ENCODE measurements at regions not wholly inside any gene's neighbourhood (a gene's known extent, or its start where the extent isn't known, plus 50 kb on each side); places are given as distances from the start of the nearest gene placed in this dataset.

DNA sequence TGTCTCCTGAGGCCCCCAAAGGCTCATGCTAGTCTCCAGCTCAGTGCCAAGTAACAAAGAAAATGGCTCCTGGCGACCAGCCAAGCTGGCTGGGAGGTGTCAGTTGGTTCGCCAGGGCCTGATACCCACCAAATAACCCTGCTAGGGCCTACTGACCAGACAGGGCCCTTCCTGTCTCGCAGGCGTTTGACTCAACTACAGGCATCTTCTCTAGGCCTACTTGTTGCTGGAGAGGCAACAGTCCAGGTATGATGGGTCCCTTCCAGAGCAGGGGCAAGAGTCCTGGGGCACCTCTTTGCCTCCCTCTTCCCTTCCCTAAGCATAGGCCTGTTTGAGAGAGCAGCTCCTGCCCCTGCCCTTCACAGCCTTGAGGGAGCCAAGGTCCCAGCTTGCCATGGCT lies 147.9 kb upstream of the VANGL1 start:
- H3K4ac ChIP-seq (ENCODE audit: low read depth in 1 of 2, low read length in 2 of 2): no peak overlapping the region
- H3K27ac ChIP-seq (ENCODE audit: low read length, poor library complexity, severe bottlenecking): no peak overlapping the region
- H2BK120ac ChIP-seq (ENCODE audit: low read depth, low read length): no peak overlapping the region
- no peak overlapping the region for H2BK5ac ChIP-seq (ENCODE audit: low read depth, low read length, poor library complexity, severe bottlenecking)
- no peak overlapping the region for H4K91ac ChIP-seq (ENCODE audit: low read length)
- H3K23ac ChIP-seq (ENCODE audit: low read length in 2 of 2): no peak overlapping the region
- peaks cover 4% of the 10 kb centered on the region for H3K9me3 ChIP-seq (ENCODE audit: control insufficient read depth, low read length)
- no peak overlapping the region for H2BK12ac ChIP-seq (ENCODE audit: low read length in 2 of 2)
- H3K14ac ChIP-seq (ENCODE audit: low read length in 2 of 2): no peak overlapping the region
- no peak for DNase-seq
- no peak overlapping the region for H2BK15ac ChIP-seq (ENCODE audit: low read depth, poor library complexity, severe bottlenecking)
- H3K79me1 ChIP-seq (replicated peaks; ENCODE audit: low read length, poor library complexity, severe bottlenecking): no peaks in the 10 kb centered on the region
- no peak overlapping the region for H3K4me3 ChIP-seq (ENCODE audit: insufficient read depth in 1 of 2, low read depth in 1 of 2, low read length in 2 of 2)
- no peak overlapping the region for H4K8ac ChIP-seq (ENCODE audit: low read length)
- H3K9ac ChIP-seq (ENCODE audit: low read length): no peak overlapping the region
- H3K4me2 ChIP-seq (ENCODE audit: low read length, poor library complexity, severe bottlenecking): no peak overlapping the region
- H3K36me3 ChIP-seq (ENCODE audit: control insufficient read depth in 1 of 2, insufficient read depth in 2 of 2, low read depth in 1 of 2, low read length in 2 of 2): no peaks in the 10 kb centered on the region
- H3K18ac ChIP-seq (ENCODE audit: low read depth in 1 of 2, low read length in 2 of 2): no peak overlapping the region
- no peaks in the 10 kb centered on the region for H3K27me3 ChIP-seq (ENCODE audit: control insufficient read depth in 1 of 2, insufficient read depth in 1 of 2, low read length in 2 of 2)
- H2AFZ ChIP-seq (ENCODE audit: low read depth, low read length): no peak overlapping the region
- peak overlapping the region; percentile 11 for H2AK5ac ChIP-seq (ENCODE audit: low read length, severe bottlenecking)
- WGBS: 96% methylated on average over 4 of the region's 4 CpGs
- peaks cover 35% of the 10 kb centered on the region for H3K4me1 ChIP-seq (ENCODE audit: control insufficient read depth, insufficient read depth, low read depth, low read length)

DNA sequence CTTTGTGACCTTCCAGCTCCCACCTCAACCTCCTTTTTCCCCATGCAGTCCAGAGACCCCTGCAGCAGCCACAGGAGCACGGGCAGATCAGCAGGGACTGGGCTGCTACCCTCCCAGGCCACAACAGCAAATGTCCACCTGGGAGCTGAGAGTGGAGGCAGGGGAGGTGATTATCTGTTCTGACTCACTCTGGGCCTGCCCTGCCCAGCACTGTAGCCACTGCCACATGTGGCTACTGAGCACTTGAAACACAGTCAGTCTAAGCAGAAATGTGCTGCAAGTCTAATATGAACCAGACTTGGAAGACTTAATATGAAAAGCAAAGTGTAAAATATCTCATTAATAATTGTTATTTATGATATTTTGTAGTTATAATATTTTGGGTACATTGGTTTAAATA lies 148.9 kb upstream of the VANGL1 start:
- Histone ChIP-seq H4K91ac (ENCODE audit: low read length) (no peak overlapping the region), H3K14ac (ENCODE audit: low read length in 2 of 2) (peak overlapping the region in 1 of 2 experiments; percentile 63), H2BK120ac (ENCODE audit: low read depth, low read length) (no peak overlapping the region), H3K4ac (ENCODE audit: low read depth in 1 of 2, low read length in 2 of 2) (peak overlapping the region in 1 of 2 experiments; percentile 31), H3K4me3 (ENCODE audit: insufficient read depth in 1 of 2, low read depth in 1 of 2, low read length in 2 of 2) (no peak overlapping the region), H3K79me1 (replicated peaks; ENCODE audit: low read length, poor library complexity, severe bottlenecking) (no peaks in the 10 kb centered on the region), H3K4me2 (ENCODE audit: low read length, poor library complexity, severe bottlenecking) (no peak overlapping the region), H3K27ac (ENCODE audit: low read length, poor library complexity, severe bottlenecking) (peak overlapping the region; percentile 50), H3K9me3 (ENCODE audit: control insufficient read depth, low read length) (peaks cover 4% of the 10 kb centered on the region), H2BK15ac (ENCODE audit: low read depth, poor library complexity, severe bottlenecking) (no peak overlapping the region), H3K36me3 (ENCODE audit: control insufficient read depth in 1 of 2, insufficient read depth in 2 of 2, low read depth in 1 of 2, low read length in 2 of 2) (no peaks in the 10 kb centered on the region), H3K9ac (ENCODE audit: low read length) (no peak overlapping the region), H2BK5ac (ENCODE audit: low read depth, low read length, poor library complexity, severe bottlenecking) (no peak overlapping the region), H4K8ac (ENCODE audit: low read length) (no peak overlapping the region), H3K23ac (ENCODE audit: low read length in 2 of 2) (no peak overlapping the region), H3K27me3 (ENCODE audit: control insufficient read depth in 1 of 2, insufficient read depth in 1 of 2, low read length in 2 of 2) (no peaks in the 10 kb centered on the region), H2AFZ (ENCODE audit: low read depth, low read length) (no peak overlapping the region), H3K4me1 (ENCODE audit: control insufficient read depth, insufficient read depth, low read depth, low read length) (peaks cover 28% of the 10 kb centered on the region), H3K18ac (ENCODE audit: low read depth in 1 of 2, low read length in 2 of 2) (peak overlapping the region in 1 of 2 experiments; percentile 34), H2BK12ac (ENCODE audit: low read length in 2 of 2) (no peak overlapping the region), H2AK5ac (ENCODE audit: low read length, severe bottlenecking) (peak overlapping the region; percentile 4)
- DNase-seq: peak; percentile 15
- 67% methylated on average over 1 of the region's 1 CpG for WGBS

DNA sequence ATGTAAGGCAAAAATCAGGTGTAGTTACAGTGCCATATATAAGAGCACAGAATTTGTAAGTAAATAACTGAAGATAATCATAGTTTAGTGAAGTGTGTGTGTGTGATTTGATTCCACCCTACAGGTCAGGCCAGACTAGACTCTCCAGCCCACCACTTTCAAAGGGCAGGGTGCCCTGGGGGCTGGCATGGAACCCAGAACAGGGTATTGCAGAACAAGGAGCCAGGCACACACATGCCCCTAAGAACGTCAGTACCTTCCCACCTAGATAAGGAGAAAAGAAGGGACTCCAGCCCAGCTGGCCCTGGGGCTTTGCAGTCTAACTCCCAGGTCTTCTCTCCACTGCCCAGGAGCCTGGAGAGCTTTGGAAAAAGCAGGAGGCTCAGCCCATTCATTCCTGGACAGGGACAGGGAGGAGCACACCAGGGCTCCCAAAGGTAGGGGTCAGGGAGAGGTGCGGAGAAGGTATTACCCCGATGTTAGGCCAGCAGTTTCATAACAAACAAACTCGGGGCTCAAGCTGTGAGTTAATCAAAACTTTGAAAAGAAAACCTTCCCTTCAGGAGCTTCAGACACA lies 149.7 kb upstream of the VANGL1 start:
- H3K79me1 ChIP-seq (replicated peaks; ENCODE audit: low read length, poor library complexity, severe bottlenecking): no peaks in the 10 kb centered on the region
- H2BK5ac ChIP-seq (ENCODE audit: low read depth, low read length, poor library complexity, severe bottlenecking): no peak overlapping the region
- no peak for DNase-seq
- H3K14ac ChIP-seq (ENCODE audit: low read length in 2 of 2): no peak overlapping the region
- H2AFZ ChIP-seq (ENCODE audit: low read depth, low read length): no peak overlapping the region
- no peak overlapping the region for H3K18ac ChIP-seq (ENCODE audit: low read depth in 1 of 2, low read length in 2 of 2)
- H2BK15ac ChIP-seq (ENCODE audit: low read depth, poor library complexity, severe bottlenecking): no peak overlapping the region
- no peak overlapping the region for H3K4me3 ChIP-seq (ENCODE audit: insufficient read depth in 1 of 2, low read depth in 1 of 2, low read length in 2 of 2)
- no peak overlapping the region for H3K9ac ChIP-seq (ENCODE audit: low read length)
- H3K4ac ChIP-seq (ENCODE audit: low read depth in 1 of 2, low read length in 2 of 2): no peak overlapping the region
- peaks cover 4% of the 10 kb centered on the region for H3K9me3 ChIP-seq (ENCODE audit: control insufficient read depth, low read length)
- H4K91ac ChIP-seq (ENCODE audit: low read length): no peak overlapping the region
- WGBS: 82% methylated on average over 4 of the region's 4 CpGs
- H2BK120ac ChIP-seq (ENCODE audit: low read depth, low read length): no peak overlapping the region
- no peak overlapping the region for H3K23ac ChIP-seq (ENCODE audit: low read length in 2 of 2)
- no peak overlapping the region for H3K4me2 ChIP-seq (ENCODE audit: low read length, poor library complexity, severe bottlenecking)
- H3K4me1 ChIP-seq (ENCODE audit: control insufficient read depth, insufficient read depth, low read depth, low read length): peaks cover 25% of the 10 kb centered on the region
- no peaks in the 10 kb centered on the region for H3K27me3 ChIP-seq (ENCODE audit: control insufficient read depth in 1 of 2, insufficient read depth in 1 of 2, low read length in 2 of 2)
- no peak overlapping the region for H2BK12ac ChIP-seq (ENCODE audit: low read length in 2 of 2)
- H3K36me3 ChIP-seq (ENCODE audit: control insufficient read depth in 1 of 2, insufficient read depth in 2 of 2, low read depth in 1 of 2, low read length in 2 of 2): no peaks in the 10 kb centered on the region
- peak overlapping the region; percentile 50 for H3K27ac ChIP-seq (ENCODE audit: low read length, poor library complexity, severe bottlenecking)
- peak overlapping the region; percentile 58 for H2AK5ac ChIP-seq (ENCODE audit: low read length, severe bottlenecking)
- no peak overlapping the region for H4K8ac ChIP-seq (ENCODE audit: low read length)

DNA sequence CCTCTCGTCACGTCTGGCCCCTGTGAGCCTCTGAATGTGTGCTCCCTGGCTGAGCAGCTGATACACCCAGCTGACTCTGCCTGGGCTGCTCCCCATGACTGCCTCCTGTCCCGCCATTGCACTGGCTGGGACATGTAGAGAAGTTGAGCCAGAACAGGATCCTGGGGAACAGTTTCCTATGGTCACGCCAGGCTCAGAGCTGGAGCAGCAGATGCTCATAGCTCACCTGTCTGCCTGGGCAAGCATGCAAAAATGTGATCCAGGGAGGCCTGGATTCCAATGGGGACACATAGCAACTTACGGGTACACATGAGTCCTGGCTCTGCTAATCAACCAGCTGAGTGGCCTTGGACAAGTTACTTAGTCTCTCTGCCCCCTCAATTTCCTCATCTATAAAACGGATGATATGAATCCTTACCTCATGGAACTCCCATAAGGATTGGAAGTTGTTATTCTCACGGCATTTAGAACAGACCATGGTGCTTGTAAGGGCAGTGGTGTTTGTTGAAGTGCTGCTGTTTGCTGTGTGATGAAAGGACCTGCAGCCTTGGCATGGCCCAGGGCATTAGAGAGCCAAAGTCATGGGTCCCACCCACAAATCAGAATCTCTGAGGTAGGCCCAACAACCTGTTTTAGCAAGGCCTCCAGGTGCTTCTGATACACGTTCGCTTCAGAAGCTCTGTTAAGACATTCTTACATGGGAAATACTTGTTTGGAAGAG lies 150.3 kb upstream of the VANGL1 start:
- Histone ChIP-seq H3K27me3 (ENCODE audit: control insufficient read depth in 1 of 2, insufficient read depth in 1 of 2, low read length in 2 of 2) (no peaks in the 10 kb centered on the region), H2BK5ac (ENCODE audit: low read depth, low read length, poor library complexity, severe bottlenecking) (no peak overlapping the region), H3K18ac (ENCODE audit: low read depth in 1 of 2, low read length in 2 of 2) (no peak overlapping the region), H2BK15ac (ENCODE audit: low read depth, poor library complexity, severe bottlenecking) (no peak overlapping the region), H3K14ac (ENCODE audit: low read length in 2 of 2) (no peak overlapping the region), H3K27ac (ENCODE audit: low read length, poor library complexity, severe bottlenecking) (no peak overlapping the region), H3K4me2 (ENCODE audit: low read length, poor library complexity, severe bottlenecking) (no peak overlapping the region), H3K9me3 (ENCODE audit: control insufficient read depth, low read length) (peaks cover 4% of the 10 kb centered on the region), H2AK5ac (ENCODE audit: low read length, severe bottlenecking) (no peak overlapping the region), H2AFZ (ENCODE audit: low read depth, low read length) (no peak overlapping the region), H4K8ac (ENCODE audit: low read length) (no peak overlapping the region), H3K36me3 (ENCODE audit: control insufficient read depth in 1 of 2, insufficient read depth in 2 of 2, low read depth in 1 of 2, low read length in 2 of 2) (no peaks in the 10 kb centered on the region), H4K91ac (ENCODE audit: low read length) (no peak overlapping the region), H3K4ac (ENCODE audit: low read depth in 1 of 2, low read length in 2 of 2) (no peak overlapping the region), H2BK120ac (ENCODE audit: low read depth, low read length) (no peak overlapping the region), H3K23ac (ENCODE audit: low read length in 2 of 2) (no peak overlapping the region), H3K4me3 (ENCODE audit: insufficient read depth in 1 of 2, low read depth in 1 of 2, low read length in 2 of 2) (no peak overlapping the region), H2BK12ac (ENCODE audit: low read length in 2 of 2) (no peak overlapping the region), H3K79me1 (replicated peaks; ENCODE audit: low read length, poor library complexity, severe bottlenecking) (no peaks in the 10 kb centered on the region), H3K9ac (ENCODE audit: low read length) (no peak overlapping the region), H3K4me1 (ENCODE audit: control insufficient read depth, insufficient read depth, low read depth, low read length) (peaks cover 20% of the 10 kb centered on the region)
- DNase-seq: no peak
- WGBS: 97% methylated on average over 9 of the region's 9 CpGs

Data from mesenchymal stem cell (in vitro differentiated cells and primary cell).